SKM-1 (cell line): ENCODE measurements at regions not wholly inside any gene's neighbourhood (a gene's known extent, or its start where the extent isn't known, plus 50 kb on each side); places are given as distances from the start of the nearest gene placed in this dataset.

ENCODE experiments used
- DNase-seq: peaks from one replicate; lab custom pipeline; 2025; ENCODE audit not compliant: unreplicated experiment; lab: John Stamatoyannopoulos, UW

DNA sequence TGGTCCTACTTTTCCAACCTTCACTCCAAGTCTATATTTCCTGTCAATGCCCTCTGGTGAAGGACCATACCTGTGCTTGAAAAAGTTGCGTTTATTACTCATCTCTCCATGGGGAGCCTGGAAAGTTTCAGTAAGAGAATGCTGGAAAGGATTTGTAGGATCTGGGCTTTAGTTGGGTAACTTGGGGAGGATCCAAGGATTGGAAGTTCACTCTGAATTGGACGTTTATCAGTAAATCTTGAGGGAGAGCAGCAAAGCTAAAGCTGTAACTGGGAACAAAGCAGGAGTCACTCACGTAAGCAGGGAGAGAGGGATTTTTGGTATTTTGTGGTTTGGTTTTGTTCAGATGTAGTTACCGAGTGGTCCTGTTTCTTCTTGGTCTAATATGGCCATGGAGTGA is 51.4 kb upstream of the NPVF start:
- DNase-seq = no peak

DNA sequence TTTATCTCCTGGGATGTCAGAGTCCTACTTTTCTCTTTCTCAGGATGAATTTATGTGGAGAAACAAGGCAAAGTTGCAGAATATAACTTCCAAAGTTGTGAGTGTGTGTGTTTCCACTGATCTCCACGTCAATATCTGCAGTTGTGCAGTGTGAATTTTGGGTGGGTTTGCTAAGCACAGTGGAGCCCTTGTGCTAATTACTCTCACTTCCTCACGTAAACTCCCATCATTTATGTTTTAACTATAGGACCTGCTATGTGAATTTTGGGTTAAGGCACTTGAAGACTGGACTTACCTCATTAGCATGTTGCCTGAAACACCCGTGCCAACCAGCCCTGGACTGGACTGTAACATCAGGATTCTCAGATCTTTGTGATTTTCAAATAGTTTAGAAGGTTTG is 51.9 kb upstream of the NPVF start:
- no peak for DNase-seq

DNA sequence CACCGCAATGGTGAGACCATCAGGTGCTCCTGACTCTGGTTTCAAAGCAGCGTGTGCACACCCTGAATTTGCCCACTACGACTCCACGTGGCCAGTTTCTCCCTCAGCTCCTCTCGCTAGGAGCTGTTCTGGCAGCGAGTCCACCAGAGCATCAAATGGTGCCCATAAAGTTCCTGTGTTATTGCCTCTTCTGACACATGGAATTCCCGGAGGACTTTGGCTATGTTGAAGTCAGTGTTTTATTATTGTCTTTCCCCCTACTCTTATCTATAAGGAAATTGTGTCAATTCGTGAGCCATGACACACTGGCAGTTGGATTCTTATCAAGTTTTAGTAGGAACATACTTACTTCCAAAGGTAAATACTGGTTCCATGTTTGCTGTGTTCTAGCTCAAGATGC is 53.9 kb upstream of the NPVF start:
- DNase-seq = no peak

DNA sequence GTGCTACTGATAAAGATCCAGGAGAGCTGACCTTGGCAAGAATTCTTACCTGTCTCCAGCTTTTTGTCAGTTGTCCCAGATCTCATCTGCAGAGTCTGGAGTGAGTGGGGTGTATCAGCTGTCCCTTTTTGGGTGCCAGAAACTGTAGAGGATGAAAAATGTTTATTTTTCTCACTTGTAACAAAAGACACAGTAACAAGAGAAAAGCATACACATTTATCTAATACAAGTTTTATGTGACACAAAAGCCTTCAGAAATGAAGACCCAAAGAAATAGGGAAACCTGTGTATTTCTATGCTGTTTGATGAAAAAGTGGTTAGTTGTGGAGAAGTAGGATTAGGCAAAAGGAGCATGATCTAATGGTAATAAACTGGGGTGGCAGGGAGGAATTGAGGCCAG is 58.5 kb upstream of the NPVF start:
- no peak for DNase-seq

DNA sequence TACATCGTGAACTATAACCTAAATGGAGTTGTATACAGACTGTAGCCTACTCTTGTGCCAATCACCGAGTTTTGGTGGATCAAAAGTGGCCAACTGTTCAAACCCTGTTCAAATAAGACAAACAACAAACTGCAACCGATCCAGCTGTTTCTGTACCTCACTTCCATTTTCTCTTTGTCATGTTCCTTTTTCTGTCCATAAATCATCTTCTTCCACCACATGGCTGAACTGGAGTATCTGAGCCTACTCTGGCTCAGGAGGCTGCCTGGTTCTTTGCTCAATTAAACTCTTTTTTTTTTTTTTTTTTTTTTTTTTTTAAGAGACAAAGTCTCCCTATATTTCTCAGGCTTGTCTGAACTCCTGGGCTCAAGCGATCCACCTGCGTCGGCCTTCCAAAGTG is 59.0 kb upstream of the NPVF start:
- DNase-seq = no peak

DNA sequence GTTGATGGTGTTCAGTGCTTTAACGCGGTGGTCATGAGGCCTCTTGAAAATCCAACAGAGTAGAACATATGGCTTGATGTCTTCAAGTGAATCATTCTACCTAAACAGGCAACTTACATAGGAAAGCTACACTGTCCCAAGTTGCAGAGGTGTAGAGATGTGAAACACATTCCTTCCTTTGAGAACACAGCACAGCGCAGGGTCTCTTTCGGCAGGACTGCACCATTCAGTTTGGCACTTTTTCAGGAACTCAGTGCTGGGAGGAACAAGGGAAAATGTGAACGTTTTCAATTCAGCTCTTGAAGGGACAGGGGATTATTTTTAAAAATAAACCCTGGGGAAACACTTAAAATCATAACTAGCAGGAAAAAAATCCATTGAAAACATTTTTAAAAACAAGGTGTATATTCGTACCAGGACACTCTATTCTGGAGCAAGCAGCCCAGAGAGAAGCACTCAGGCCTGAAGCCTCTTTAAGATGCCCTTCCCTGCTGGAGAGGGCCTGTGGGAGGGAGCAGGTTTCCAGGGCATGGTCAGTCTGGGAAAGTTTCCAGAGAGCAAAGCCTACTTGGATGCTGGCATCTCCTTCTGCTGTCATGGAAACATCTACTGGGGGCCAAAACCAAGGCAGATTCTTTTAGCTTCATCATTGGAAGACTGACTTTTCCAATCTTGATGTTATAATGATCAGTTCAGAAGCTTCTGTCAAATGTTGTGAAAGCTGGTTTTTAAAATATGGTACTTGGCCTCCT is 60.4 kb upstream of the NPVF start:
- no peak for DNase-seq

DNA sequence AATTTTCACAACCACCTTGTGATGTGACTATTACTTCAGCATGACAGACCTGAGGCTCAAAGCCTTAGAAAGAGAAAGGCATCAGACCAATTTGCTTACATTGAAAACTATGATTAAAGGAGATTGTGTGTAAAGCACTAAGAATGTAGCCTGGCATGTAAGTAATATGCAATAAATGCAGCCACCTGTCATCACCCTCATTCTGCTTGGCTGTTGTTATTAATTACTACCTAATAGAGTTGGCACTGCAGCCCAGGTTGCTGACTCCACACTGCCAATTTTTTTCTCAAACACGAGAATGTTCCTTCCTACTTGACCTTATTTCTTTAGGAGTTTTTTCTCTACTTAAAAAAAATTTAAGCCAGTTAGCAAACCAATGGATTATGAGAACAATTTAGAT is 61.2 kb upstream of the NPVF start:
- no peak for DNase-seq

DNA sequence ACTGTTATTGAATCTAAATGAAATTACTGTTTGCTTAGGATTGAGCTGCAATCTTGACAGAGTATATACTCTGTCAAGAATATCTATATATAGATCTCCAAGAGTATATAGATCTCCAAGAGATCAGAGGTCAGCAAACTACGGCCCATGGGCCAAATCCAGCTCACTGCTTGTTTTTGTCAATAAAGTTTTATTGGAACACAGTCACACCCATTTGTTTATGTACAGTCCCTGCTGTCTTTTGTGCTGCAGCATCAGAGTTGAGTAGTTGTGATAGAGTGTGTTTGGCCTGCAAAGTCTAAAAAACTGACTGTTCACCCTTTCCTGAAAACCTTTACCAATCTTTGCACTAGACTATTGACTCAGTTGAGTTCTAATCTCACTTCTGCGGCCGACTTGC is 66.3 kb upstream of the NPVF start:
- no peak for DNase-seq

DNA sequence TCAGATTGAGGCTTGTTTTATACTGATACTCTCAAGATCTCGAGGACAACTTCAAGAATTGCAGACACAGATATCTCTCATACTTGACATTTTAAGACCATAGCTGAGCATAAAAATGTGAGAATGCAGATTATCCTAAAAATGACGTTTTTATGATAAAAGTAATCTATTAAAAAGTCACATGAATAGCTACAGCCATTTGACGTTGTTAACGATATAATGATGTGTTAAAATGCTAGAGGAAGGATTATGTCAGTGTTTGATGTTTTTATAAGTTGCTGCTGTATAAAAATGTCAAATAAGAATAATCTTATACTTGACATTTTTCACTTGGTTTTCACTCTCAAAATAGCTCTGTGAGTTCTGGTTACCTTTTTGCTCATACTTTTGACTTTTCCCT is 67.1 kb upstream of the NPVF start:
- DNase-seq = no peak

DNA sequence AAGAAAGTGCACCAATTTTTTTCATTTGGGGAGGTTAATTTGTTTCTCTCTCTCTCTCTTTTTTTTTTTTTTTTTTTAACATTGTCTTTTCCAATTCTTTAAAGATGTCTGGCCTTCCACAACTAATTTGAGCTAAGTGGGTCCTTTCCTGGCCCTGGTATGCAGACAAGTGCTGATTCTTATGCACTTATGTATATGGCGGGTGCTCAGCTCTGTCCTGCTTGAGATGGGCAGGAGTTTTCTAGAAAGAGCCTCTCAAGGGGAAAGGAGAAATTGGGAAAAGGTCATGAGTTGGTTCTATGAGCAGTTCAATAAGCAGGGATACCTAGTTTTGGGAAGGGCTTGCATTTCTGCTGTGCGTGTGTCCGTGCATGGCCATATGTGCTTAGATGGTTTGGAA is 67.8 kb upstream of the NPVF start:
- DNase-seq = no peak

DNA sequence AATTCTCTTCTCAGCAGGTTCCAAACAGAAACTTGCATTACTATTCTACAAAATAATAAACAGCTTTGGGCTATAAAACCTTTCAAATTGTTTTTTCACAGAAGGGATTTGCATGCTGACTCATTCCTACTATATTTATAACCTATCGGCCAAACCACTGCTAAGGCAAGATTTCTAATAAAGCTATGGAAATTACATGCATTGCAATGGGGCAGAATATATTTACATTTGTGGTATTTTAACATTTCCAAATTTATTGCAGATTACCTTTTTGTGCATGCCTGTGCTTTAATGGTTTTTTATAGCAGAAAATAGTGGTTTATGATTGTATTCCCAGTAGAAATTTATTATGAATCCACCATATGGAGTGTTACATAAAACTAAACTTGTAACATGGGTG is 69.0 kb upstream of the NPVF start:
- no peak for DNase-seq

DNA sequence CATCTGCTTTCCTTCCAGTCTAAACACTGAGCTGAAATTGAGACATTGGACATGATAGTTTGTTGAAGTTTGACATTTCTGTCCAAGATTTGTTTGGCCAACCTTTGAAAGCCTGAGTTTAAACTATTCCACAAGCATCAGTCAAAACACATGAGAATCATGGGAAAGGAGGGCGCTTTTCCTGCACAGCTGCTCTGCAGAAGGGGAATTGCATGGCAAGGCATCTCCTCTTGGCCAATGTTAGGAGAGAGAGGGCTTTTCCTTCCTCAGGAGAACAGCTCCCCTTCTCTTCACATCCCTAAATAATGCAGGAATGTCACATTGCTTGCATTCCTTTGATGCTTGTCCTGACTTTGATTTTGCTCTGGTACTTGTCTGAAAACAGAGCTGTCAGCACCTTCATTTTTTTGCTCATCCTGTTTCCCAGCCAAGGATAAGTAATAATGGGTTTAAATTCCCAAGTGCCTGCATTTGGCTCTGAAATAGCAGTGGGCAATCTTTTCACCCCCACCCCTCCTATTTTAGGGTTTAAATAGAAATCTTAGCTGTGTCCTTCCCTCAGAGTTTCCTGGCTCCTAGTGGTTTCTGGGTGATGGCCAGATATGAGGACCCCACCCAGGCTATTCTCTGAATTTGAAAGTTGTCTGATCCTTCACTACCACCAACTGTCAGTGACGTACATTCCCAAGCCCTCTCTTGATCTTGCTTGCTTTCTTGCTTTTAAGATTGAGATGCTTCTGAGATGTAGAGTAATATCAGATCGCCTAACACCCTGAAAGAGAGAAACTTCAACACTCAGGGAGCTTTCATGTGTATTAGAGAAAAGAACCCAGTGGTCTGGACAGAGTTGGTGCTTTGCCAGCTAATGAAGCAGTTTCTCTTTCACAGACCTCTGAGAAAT is 75.2 kb upstream of the NPVF start:
- DNase-seq = no peak

DNA sequence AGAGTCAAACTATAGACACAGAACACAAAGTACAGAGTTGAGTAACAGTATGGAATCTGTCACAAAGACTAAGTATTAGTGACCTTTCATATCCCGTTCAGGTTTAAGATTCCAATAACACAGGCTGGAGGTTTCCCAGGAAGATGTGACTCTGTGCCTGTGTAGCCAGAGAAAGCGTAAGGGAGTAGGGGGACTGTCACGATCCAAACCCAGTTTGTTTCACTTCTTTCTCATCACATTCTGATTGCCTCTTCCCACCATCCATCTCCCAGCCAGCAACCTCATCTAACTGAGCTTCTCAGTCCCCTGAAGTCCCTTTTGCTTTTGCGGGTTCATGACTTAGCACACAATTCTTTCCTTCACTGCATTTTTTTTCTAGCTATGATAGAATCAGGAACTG is 76.4 kb upstream of the NPVF start:
- DNase-seq = no peak

DNA sequence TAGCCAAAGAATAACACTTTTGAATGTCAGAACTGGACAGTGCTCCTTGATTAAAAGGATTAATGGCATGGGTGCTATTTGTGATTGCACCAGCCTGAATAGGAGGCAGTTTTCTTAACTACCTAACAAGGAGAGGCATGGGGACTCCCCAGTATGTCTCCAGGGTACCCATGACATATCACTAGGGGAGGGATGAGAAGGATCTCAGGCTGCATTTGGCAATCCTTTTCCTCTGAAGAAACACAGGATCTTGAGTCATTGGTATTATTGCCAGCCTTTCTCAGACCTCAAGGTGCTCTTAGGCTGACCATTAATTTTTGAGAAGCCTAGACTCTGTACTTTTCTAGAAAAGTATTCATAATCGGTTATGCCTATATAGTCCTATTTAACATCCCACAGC is 77.5 kb upstream of the NPVF start:
- DNase-seq = no peak

DNA sequence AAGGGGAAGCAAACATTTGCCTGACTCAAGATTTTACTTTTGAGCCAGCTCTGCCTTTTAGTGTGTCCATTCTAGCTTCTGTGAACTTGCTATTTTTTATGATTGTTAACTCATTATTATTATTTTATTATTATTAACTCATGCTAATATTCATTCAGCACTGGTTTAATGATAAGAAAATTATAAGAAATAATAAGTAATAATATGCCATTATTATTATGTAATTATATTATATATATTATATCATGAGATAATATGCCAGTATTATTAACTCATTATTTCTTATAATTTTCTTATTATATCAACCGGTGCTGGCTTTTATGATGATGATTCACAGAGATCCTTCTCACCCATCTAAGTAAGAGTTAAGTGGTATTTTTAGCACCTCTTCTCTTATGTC is 79.3 kb upstream of the NPVF start:
- DNase-seq = no peak

DNA sequence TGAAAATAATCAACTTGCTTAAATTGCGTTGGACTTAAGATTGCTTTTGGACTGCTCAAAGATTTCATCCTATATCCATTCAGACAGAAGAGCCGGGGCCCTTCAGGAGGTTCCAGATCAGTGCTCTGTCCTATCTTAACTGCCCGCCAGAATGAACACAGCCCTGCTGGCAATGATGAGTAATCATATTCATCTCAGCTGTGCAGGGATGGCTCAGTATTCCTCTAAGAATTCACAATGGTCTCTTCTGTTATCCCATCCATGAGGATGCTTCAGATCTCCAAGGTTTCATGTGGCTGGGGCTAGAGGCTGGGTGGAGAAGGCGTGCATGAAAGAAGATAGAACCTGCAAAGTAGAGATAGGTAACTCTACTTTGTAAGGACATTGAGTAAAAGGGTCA is 80.0 kb upstream of the NPVF start:
- no peak for DNase-seq

DNA sequence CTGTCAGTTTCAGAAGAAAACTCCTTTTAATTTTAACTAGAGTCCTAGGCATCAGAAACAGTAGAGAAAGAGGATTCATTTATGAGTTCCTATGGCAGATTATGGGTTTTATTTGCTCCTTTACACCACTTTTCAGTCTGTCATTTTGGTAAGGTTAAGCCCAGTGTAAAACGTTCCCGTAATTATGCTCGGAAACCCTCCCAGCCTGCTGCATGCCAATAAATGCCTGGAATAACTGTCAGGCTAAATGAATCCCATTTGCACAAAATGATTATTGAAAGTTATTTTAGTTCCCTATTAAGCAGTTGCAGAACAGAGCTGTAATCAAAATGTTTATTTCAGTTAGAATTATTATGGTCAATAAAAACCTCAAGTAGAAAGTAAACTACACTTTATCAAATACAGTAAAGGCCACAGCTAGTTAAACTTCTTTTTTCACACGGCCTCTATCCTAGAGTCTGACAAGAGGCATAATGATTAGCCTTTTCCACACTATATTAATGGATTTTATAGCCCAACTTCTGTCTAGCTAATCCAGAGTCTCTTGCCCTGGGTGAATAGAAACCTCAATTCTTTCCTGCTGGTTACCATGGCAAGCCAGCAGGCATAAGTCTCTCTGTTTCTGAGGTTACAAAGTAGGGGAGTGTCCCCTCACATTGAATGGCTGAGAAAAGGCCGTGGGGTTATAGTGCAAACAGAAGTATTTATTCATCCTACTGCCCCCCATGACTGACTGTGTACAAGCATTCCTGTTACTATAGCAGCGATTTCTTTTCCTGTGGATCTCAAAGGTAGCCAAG is 80.8 kb upstream of the NPVF start:
- no peak for DNase-seq

DNA sequence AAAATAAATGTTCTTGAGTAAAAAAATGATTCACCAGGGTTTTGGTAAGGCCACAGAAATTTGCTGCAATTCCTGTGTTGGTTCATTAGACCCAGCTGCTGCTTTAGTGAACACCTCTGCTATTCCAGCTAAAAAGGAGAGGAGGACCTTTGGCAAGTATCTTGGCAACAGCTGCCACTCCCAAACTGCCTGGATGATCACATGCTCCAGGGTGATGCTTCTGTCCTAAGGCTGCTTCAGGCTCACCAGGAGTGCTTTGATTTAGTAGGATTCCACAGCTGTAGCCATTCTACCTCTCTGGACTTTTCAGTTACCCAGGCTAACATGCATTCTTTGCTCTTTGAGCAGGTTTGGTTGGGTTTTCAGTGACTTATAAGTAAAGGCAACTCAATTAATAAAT is 82.6 kb upstream of the NPVF start:
- no peak for DNase-seq

DNA sequence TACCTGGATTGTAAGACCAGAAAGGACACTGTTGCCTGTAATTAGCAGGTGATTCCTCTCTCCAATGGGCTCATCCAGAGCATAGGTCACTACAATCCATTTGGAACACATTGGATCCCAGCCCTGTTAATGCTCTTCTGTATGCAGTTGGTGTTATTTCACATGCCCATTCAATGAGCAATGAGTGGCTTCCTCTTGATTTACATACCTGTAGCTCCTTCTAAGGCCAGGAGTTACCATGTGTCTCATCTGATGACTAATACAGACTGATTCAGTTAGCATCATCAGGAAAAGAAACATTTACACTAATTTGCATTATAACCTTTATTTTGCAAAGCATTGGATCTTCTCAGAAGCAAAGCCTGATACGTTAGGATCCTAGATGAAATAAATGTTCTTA is 83.1 kb upstream of the NPVF start:
- DNase-seq = no peak

DNA sequence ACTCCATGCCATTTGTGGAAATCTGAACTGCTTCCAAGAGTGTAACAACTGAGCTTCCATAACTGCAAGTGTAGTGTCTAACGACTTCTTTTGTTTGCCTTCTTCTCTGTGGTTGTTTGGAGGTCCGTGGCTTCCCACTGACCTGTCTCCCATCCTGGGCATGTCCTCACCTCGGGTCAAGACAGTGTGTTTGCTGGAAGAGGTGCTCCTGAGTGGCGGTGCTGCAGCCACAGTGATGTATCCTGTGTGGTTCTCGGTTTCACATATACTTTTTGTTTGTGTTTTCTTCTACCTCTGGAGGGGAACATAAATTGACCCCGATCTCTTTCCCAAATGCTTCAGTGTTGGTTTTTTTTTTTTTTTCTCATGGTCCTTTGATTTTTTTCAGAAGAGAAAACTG is 84.7 kb upstream of the NPVF start:
- DNase-seq = no peak

DNA sequence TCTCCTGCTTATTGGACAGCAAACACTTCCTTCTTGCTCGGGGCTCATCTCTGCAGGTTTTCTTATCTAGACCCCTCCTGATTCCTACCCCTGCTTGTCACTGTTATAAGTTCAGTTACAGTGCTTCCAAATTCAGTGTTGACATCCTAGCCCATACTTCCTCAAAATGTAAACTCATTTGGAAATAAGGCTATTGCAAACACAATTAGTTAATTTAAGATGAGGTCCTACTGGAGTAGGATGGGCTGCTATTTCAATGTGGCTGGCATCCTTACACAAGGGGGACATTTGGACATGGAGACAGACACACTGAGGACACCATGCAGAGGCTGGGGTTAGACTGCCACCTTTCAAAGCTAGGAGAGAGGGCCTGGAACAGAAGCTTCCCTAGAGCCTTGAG is 85.2 kb upstream of the NPVF start:
- peak; percentile 2 for DNase-seq
